ENCODE measurements at regions not wholly inside any gene's neighbourhood (a gene's known extent, or its start where the extent isn't known, plus 50 kb on each side); places are given as distances from the start of the nearest gene placed in this dataset.
"Not testable (repeated sequence)": the region's sequence is repeated elsewhere in the genome, so short reads cannot be mapped to it uniquely, and the experiment has no call there.

DNA sequence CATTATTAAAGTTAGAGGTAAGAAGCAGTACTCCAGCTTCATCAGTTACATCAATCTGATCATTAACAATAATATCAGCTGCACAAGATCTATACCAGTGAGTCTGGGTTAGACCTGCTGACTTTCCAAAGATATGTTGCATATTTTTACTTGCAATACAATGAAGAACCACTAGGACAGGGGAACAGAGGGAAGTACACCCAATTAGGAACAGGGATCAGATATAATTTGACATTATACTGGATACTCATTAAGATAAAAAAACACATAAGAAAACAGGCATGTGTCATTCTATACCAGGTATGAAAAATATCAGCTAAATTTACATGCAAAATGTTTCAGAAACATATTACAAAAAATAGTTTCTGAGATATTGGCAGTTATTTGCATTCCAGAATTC lies 995.1 kb upstream of the DDX18 start:
- no peaks in the 10 kb centered on the region for H3K4me1 Mint-ChIP-seq (ENCODE audit: low read depth, unreplicated experiment)
- no peak overlapping the region for H3K4me3 Mint-ChIP-seq (ENCODE audit: unreplicated experiment)
- no peaks in the 10 kb centered on the region for H3K36me3 ChIP-seq (ENCODE audit: insufficient read depth, low read length)
- no peak overlapping the region for H3K27ac ChIP-seq (ENCODE audit: low read depth, low read length)
- no peaks in the 10 kb centered on the region for H3K4me1 ChIP-seq (ENCODE audit: insufficient read depth, low read length)
- FAIRE-seq (no peak), DNase-seq (ENCODE audit: low read depth) (no peak)
- H3K4me3 ChIP-seq (ENCODE audit: insufficient read depth, low read depth, low read length) = no peak overlapping the region
- no peaks in the 10 kb centered on the region for H3K79me2 ChIP-seq (ENCODE audit: insufficient read depth, low read length)
- TF ChIP-seq EZH2 (IDR thresholded peaks at IDR 0.05; ENCODE audit: insufficient read depth, low read length) = no peak
- TF ChIP-seq, protein P1, sequence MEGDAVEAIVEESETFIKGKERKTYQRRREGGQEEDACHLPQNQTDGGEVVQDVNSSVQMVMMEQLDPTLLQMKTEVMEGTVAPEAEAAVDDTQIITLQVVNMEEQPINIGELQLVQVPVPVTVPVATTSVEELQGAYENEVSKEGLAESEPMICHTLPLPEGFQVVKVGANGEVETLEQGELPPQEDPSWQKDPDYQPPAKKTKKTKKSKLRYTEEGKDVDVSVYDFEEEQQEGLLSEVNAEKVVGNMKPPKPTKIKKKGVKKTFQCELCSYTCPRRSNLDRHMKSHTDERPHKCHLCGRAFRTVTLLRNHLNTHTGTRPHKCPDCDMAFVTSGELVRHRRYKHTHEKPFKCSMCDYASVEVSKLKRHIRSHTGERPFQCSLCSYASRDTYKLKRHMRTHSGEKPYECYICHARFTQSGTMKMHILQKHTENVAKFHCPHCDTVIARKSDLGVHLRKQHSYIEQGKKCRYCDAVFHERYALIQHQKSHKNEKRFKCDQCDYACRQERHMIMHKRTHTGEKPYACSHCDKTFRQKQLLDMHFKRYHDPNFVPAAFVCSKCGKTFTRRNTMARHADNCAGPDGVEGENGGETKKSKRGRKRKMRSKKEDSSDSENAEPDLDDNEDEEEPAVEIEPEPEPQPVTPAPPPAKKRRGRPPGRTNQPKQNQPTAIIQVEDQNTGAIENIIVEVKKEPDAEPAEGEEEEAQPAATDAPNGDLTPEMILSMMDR (IDR thresholded peaks at IDR 0.05; ENCODE audit: insufficient read depth, low read depth, low read length) = no peak
- no peaks in the 10 kb centered on the region for H3K9me3 ChIP-seq (ENCODE audit: insufficient read depth, low read depth, low read length)
- H3K9me3 Mint-ChIP-seq (ENCODE audit: unreplicated experiment) = no peaks in the 10 kb centered on the region
- no peak overlapping the region for H2AFZ ChIP-seq (ENCODE audit: low read depth, low read length)
- no peak overlapping the region for H3K9ac ChIP-seq (ENCODE audit: low read length)
- no peak overlapping the region for H3K27ac Mint-ChIP-seq (ENCODE audit: unreplicated experiment)
- H4K20me1 ChIP-seq (ENCODE audit: insufficient read depth, low read length) = no peaks in the 10 kb centered on the region
- no peaks in the 10 kb centered on the region for H3K27me3 ChIP-seq (ENCODE audit: insufficient read depth, low read length)
- H3K36me3 Mint-ChIP-seq (ENCODE audit: low read depth, unreplicated experiment) = no peaks in the 10 kb centered on the region
- no peak overlapping the region for H3K4me2 ChIP-seq (ENCODE audit: low read length)
- H3K27me3 Mint-ChIP-seq (ENCODE audit: low read depth, unreplicated experiment) = no peaks in the 10 kb centered on the region

DNA sequence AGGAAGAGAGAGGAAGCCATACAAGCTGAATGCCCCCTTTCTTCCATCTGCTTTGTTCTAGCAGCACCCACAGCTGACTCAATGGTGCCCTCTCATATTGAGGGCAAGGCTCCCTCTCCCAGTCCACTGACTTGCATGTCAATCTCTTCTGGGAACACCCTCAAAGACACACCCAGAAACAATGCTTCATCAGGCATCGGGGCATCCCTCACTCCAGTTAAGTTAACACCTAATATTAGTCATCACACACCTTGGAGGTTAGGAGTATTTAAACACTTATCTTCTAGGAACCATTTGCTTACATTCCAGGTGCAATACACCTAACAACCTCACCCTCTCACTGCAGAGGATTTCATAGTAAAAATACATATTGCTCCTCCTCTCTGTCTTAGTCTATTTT lies 993.5 kb upstream of the DDX18 start:
- H3K4me3 Mint-ChIP-seq (ENCODE audit: unreplicated experiment) = no peak overlapping the region
- H4K20me1 ChIP-seq (ENCODE audit: insufficient read depth, low read length) = no peaks in the 10 kb centered on the region
- no peak overlapping the region for H3K27ac Mint-ChIP-seq (ENCODE audit: unreplicated experiment)
- no peak overlapping the region for H3K4me2 ChIP-seq (ENCODE audit: low read length)
- H3K9me3 Mint-ChIP-seq (ENCODE audit: unreplicated experiment) = no peaks in the 10 kb centered on the region
- DNase-seq (ENCODE audit: low read depth) (no peak), FAIRE-seq (no peak)
- H3K9ac ChIP-seq (ENCODE audit: low read length) = no peak overlapping the region
- no peaks in the 10 kb centered on the region for H3K27me3 Mint-ChIP-seq (ENCODE audit: low read depth, unreplicated experiment)
- H3K27ac ChIP-seq (ENCODE audit: low read depth, low read length) = no peak overlapping the region
- H2AFZ ChIP-seq (ENCODE audit: low read depth, low read length) = no peak overlapping the region
- no peaks in the 10 kb centered on the region for H3K36me3 ChIP-seq (ENCODE audit: insufficient read depth, low read length)
- H3K27me3 ChIP-seq (ENCODE audit: insufficient read depth, low read length) = no peaks in the 10 kb centered on the region
- no peaks in the 10 kb centered on the region for H3K4me1 Mint-ChIP-seq (ENCODE audit: low read depth, unreplicated experiment)
- no peaks in the 10 kb centered on the region for H3K4me1 ChIP-seq (ENCODE audit: insufficient read depth, low read length)
- no peaks in the 10 kb centered on the region for H3K9me3 ChIP-seq (ENCODE audit: insufficient read depth, low read depth, low read length)
- no peak overlapping the region for H3K4me3 ChIP-seq (ENCODE audit: insufficient read depth, low read depth, low read length)
- TF ChIP-seq, protein P1 (IDR thresholded peaks at IDR 0.05; ENCODE audit: insufficient read depth, low read depth, low read length) = no peak
- no peak for TF ChIP-seq EZH2 (IDR thresholded peaks at IDR 0.05; ENCODE audit: insufficient read depth, low read length)
- H3K36me3 Mint-ChIP-seq (ENCODE audit: low read depth, unreplicated experiment) = no peaks in the 10 kb centered on the region
- H3K79me2 ChIP-seq (ENCODE audit: insufficient read depth, low read length) = no peaks in the 10 kb centered on the region

DNA sequence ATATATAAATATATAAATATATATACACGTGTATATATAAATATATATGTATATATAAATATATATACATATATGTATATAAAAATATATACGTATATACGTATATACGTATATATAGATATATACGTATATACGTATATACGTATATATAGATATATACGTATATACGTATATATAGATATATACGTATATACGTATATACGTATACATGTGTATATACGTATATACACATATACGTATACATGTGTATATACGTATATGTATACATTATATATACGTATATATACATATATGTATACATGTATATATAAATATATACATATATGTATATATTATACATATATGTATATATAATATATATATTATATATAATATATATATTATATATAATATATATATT lies 984.9 kb upstream of the DDX18 start:
- not testable (repeated sequence) for H3K27me3 ChIP-seq (ENCODE audit: insufficient read depth, low read length); H3K79me2 ChIP-seq (ENCODE audit: insufficient read depth, low read length); H3K9me3 Mint-ChIP-seq (ENCODE audit: unreplicated experiment); DNase-seq (ENCODE audit: low read depth); H3K9me3 ChIP-seq (ENCODE audit: insufficient read depth, low read depth, low read length); H3K4me3 ChIP-seq (ENCODE audit: insufficient read depth, low read depth, low read length); H2AFZ ChIP-seq (ENCODE audit: low read depth, low read length); H3K4me3 Mint-ChIP-seq (ENCODE audit: unreplicated experiment); H4K20me1 ChIP-seq (ENCODE audit: insufficient read depth, low read length); H3K27ac ChIP-seq (ENCODE audit: low read depth, low read length); H3K27me3 Mint-ChIP-seq (ENCODE audit: low read depth, unreplicated experiment); H3K36me3 ChIP-seq (ENCODE audit: insufficient read depth, low read length); H3K9ac ChIP-seq (ENCODE audit: low read length); H3K27ac Mint-ChIP-seq (ENCODE audit: unreplicated experiment); FAIRE-seq; H3K36me3 Mint-ChIP-seq (ENCODE audit: low read depth, unreplicated experiment); H3K4me1 ChIP-seq (ENCODE audit: insufficient read depth, low read length); H3K4me2 ChIP-seq (ENCODE audit: low read length); H3K4me1 Mint-ChIP-seq (ENCODE audit: low read depth, unreplicated experiment)
